HPDE6-E6E7 (cell line): ENCODE measurements at regions not wholly inside any gene's neighbourhood (a gene's known extent, or its start where the extent isn't known, plus 50 kb on each side); places are given as distances from the start of the nearest gene placed in this dataset.

Experiments used
- DNase-seq: peaks from one replicate; pipeline ENCODE4 v3.0.0; 2011; ENCODE audit warnings: missing footprints; ENCODE audit errors: extremely low spot score

GRCh38 chr10:58970160-58970915 lies 206.1 kb upstream of the PHYHIPL start:
- no peak for DNase-seq

GRCh38 chr10:58971211-58971610 lies 205.2 kb upstream of the PHYHIPL start:
- DNase-seq, result no peak

- DNase-seq, result no peak
Measured at GRCh38 chr10:58971796-58972491, 204.5 kb upstream of the PHYHIPL start.

DNA sequence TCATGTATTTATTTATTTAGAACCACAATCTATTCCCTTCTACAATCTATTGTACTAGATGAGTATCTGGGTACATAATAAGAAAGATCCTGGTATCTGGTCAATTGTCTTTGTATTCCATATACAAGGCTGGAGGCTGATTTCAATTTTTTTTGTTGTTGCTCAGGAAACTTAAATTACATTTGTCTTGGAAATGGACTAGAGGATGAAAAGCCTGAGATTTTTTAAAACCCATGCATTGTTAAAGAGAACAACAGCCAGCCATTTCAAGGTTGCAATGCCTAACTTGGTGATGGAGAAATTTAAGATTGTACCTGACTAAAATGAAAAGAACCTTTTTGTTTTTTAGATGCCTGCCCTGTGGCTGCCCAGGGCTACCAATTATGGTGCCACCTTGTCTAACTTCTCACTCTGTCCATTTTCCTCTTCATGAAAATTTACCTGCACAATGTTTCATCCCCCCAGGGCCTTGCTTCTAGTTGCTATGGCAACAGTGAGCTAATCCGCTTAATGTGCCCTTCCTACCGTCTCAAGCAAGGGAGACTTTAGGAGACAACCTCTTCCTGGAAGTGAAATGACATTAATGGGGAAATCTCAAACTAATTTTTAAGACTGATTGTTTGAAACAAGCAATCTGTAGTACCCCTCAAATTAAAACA lies 203.7 kb upstream of the PHYHIPL start:
- DNase-seq, result no peak

DNA sequence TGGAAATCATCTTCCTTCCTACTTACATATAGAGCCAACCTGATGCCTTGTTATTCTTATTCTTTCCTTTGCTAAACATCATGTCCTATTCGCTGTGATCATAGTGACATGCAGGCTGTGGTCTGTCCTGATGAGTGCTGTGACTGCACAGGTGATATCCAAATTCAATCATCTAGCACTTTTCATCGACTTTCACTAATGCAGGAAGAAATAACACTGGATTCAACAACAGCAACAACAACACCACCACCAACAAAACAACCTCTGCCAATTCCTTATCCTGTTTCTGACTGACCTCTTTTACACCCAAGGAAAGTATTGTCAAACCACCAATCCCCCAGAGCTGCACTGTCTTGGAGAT lies 203.2 kb upstream of the PHYHIPL start:
- DNase-seq, result no peak

GRCh38 chr10:58976254-58976653 lies 200.2 kb upstream of the PHYHIPL start:
- DNase-seq, result no peak

- no peak for DNase-seq
Measured at GRCh38 chr10:58979711-58980110, 196.7 kb upstream of the PHYHIPL start.

- no peak for DNase-seq
Measured at GRCh38 chr10:58980826-58981415, 195.5 kb upstream of the PHYHIPL start.

DNA sequence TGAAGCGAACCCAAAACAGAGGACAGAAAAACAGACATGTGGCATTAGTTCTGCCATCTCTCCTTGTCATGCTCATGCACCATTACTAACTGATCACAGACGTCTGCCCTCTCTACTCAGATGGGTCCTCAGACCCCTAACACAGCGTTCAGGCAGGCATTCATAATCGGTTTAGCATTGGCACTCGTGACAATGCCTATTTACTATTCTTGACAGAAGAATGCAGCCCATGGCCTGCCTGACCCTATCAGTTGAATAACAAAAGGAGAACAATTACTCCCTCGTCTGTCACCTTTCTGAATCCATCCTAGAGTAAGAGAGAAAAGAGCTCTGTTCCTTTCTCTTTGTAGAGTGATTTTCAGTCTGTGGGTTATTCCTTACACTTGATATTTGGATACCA lies 194.6 kb upstream of the PHYHIPL start:
- DNase-seq, result no peak

- DNase-seq, result no peak
Measured at GRCh38 chr10:58982470-58983239, 193.8 kb upstream of the PHYHIPL start.

DNA sequence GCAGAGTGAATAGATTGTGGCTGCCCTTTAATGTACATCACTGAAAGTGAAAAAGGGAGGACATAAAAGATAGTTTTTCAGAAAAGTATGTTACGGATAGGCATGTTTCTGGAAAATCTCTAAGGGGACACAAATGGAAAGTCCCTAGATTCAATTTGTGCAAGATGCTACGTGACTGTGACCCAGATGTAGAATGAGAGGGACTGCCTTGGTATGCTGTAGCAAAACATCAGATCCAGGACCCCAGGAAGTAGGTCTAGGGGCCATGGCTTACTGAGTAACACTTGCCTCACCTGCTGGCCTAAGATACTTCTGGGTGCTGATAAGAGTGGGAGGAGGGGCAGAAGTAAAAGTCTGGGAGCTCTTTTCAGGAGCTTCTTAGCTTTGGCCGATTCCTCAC lies 191.2 kb upstream of the PHYHIPL start:
- no peak for DNase-seq

DNA sequence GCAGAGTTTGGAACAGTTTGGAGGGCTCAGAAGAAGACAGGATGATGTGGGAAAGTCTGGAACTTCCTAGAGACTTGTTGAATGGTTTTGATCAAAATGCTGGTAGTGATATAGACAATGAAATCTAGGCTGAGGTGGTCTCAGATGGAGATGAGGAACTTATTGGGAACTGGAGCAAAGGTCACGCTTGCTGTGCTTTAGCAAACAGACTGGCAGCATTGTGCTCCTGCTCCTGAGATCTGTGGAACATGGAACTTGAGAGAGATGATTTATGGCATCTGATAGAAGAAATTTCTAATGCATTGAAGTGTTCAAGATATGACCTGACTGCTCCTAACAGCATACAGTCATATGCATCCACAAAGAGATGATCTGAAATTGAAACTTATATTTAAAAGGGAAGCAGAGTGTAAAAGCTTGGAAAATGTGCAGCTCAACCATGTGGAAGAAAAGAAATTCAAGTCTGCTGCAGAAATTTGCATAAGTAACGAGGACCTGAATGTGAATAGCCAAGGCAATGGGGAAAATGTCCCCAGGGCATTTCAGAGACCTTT lies 186.9 kb upstream of the PHYHIPL start:
- DNase-seq, result no peak

GRCh38 chr10:58990693-58991092 lies 185.8 kb upstream of the PHYHIPL start:
- no peak for DNase-seq

DNA sequence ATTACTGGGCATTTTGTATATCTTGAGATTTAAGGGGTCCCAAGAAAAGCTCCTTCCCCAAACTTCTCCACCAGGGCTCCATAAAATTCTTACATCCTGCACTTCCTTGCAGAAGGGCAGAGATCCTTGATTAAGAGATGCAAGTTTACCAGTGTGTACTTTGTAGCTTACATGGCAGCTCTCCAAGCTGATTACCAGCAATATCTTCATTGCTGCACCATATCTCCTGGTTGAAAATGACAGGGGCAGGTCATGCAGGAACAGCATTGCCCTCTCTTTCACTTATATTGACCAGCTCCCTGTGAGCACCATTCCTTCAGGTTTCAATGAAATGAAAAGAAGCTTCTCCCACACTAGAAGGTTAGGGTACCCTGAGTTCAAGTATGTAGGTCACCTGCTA lies 184.6 kb upstream of the PHYHIPL start:
- no peak for DNase-seq

DNA sequence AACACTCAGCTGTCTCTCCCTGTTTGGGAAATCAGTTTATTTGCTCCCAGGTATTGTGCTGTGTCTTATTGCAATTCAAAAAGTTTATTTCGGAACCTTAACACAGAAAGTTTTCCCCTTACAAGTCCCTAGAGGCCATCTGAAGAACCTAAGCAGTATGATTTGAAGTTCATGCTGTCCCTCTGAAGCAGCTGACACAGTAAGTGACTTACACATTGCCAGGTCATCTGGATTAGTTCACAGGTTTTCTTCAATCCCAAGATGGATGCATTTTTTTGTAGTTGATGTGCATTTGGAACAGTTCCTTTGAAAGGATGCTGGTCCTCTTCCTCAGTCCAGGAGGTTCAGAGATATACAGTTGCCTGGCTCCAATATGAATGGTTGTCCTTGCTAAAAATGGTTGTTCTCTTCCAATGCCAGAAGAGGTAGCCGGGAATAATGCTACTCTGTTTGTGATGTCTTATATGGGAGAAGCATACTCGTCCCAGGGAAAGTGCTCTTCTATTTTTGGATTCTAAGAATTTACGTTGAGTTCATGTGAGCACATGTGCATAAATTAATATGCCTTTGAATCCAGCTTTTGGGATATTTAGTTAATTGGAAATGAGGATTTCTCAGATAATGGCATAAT lies 183.5 kb upstream of the PHYHIPL start:
- no peak for DNase-seq

DNA sequence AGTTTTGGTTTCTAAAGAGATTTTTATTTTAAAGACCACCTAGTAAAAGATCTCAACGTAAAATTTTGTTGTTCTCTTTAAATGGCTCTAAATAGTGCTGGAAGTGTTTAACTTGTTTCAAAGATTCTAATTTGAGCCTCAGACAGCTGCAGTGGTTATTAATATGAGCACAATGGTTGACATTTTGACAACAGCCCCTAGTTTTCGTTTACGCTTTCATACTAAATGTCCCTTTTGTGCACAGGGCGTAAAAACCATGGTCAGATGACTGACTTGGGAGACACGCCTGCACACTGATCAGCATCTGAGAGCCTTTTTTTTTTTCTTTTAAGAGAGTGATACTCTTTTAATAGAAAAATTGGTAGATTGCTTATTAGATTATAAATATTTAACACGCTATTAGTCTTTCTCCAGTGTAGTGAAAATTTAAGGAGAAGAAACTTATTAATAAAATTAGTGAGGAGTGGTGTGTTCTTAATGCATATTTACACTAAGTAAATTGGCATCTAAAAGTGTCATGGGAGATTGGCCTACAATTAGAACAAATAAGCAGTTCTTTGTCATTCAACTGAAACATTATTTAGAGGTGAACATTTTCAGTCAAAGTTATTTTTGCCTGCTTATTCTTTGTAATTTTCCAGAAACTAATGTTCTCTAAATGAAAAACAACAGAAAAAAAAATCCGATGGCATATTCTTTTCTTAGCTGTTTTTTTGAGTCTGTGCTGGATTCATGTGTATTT lies 182.8 kb upstream of the PHYHIPL start:
- DNase-seq, result no peak

GRCh38 chr10:58994226-58995057 lies 182.0 kb upstream of the PHYHIPL start:
- no peak for DNase-seq

GRCh38 chr10:58995058-58995596 lies 181.3 kb upstream of the PHYHIPL start:
- DNase-seq, result no peak

DNA sequence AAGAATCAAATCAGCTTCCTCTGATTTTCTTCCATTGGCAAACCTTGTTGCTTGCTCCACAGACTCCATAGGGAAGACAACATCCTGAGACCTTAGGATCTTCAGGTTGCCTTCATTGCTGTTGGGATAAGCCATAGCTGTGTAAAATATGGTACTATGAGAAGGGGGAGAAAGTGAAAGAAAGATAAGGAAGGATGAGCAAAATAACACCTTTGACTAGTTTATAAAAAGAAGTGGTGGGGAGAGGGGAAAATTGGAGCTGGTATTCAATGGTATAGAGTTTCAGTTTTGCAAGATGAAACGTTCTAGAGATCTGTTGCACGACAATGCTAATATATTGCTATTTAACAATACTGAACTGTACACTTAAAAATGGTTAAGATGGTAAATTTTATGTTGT lies 180.4 kb upstream of the PHYHIPL start:
- no peak for DNase-seq
